Neutrophil (primary cell): ENCODE measurements at regions not wholly inside any gene's neighbourhood (a gene's known extent, or its start where the extent isn't known, plus 50 kb on each side); places are given as distances from the start of the nearest gene placed in this dataset.

Experiments used
- H3K27ac ChIP-seq: fragments of 200-600 bp; sonication (generic); 2 replicates; pipeline ENCODE4 v1.5.1; 2016; ENCODE audit warnings: mild to moderate bottlenecking, moderate library complexity
- H3K27me3 ChIP-seq: fragments of 200-600 bp; sonication (generic); 2 replicates; pipeline ENCODE4 v1.6.0; 2016; ENCODE audit warnings: mild to moderate bottlenecking
- H3K36me3 ChIP-seq: fragments of 200-600 bp; sonication (generic); 2 replicates; pipeline ENCODE4 v1.5.1; 2017
- H3K4me1 ChIP-seq, 2 experiments: fragments of 200-600 bp in 1 of 2; sonication (generic) in 1 of 2; 1 replicate in 1 of 2; 2 replicates in 1 of 2; pipeline versions ENCODE4 v1.5.1 to v1.6.1; 2013 to 2016; ENCODE audit warnings: low read depth in 1 of 2, low read length in 1 of 2, mild to moderate bottlenecking in 1 of 2, moderate library complexity in 1 of 2; ENCODE audit not compliant: control insufficient read depth in 1 of 2, insufficient read depth in 1 of 2
- H3K4me3 ChIP-seq, 2 experiments: fragments of 200-600 bp in 1 of 2; sonication (generic) in 1 of 2; 1 replicate in 1 of 2; 2 replicates in 1 of 2; pipeline ENCODE4 v1.5.1; 2013 to 2016; ENCODE audit warnings: low read depth in 1 of 2, low read length in 1 of 2, mild to moderate bottlenecking in 1 of 2, moderate library complexity in 1 of 2
- H3K9me3 ChIP-seq: fragments of 200-600 bp; sonication (generic); 2 replicates; pipeline ENCODE4 v1.5.1; 2016
- TF ChIP-seq, protein P1 (sequence below): fragments of 200-600 bp; sonication (generic); IDR thresholded peaks from 2 replicates; pipeline ENCODE4 v1.5.1; 2016; ENCODE audit warnings: antibody characterized with exemption

DNA sequence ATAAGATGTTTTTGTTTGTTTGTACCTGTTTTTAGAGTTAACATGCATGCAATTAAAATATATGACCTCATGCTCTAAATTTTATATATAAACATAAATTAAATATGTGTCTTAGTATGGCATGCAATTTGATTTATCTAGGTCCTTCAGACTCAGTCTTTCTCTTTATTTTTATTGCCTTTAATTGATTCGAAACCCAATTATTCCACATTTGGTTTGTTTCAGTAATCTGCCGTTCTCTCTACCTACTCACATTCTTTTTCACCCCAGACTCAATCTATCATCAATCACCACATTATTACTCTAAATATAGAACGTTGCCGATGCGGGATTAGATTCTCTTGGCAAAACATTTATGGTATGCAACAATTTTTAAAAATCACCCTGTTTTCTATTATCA, 1492.8 kb downstream of the RAPGEF2 start:
- H3K36me3 ChIP-seq: no peaks in the 10 kb centered on the region

DNA sequence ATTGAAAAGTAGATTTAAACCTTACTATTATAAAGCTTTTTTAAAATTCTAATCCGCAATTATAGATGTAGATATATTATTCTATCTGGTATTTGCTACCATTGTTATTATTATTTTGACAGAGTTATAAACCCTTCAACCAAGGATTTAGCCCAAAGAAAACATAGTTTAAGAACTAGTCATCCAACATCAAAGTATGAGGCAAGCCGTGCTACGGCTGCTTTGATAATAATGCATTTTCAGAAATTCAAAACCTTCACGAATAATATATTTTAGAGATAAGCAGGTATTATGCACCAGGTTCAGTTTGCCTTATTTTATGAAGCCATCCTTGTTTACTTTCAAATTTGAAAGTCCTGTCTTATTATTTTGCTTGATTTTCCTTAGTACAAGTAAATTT, 1501.7 kb downstream of the RAPGEF2 start:
- Histone ChIP-seq H3K27me3 (no peaks in the 10 kb centered on the region), H3K4me3 (no peak overlapping the region), H3K27ac (no peak overlapping the region), H3K4me1 (no peaks in the 10 kb centered on the region), H3K36me3 (no peaks in the 10 kb centered on the region), H3K9me3 (no peaks in the 10 kb centered on the region)
- TF ChIP-seq, protein P1, sequence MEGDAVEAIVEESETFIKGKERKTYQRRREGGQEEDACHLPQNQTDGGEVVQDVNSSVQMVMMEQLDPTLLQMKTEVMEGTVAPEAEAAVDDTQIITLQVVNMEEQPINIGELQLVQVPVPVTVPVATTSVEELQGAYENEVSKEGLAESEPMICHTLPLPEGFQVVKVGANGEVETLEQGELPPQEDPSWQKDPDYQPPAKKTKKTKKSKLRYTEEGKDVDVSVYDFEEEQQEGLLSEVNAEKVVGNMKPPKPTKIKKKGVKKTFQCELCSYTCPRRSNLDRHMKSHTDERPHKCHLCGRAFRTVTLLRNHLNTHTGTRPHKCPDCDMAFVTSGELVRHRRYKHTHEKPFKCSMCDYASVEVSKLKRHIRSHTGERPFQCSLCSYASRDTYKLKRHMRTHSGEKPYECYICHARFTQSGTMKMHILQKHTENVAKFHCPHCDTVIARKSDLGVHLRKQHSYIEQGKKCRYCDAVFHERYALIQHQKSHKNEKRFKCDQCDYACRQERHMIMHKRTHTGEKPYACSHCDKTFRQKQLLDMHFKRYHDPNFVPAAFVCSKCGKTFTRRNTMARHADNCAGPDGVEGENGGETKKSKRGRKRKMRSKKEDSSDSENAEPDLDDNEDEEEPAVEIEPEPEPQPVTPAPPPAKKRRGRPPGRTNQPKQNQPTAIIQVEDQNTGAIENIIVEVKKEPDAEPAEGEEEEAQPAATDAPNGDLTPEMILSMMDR: no peak

More for the DNA sequence above, 1492.8 kb downstream of the RAPGEF2 start:
- TF ChIP-seq, protein P1: no peak
- Histone ChIP-seq H3K4me1 (no peaks in the 10 kb centered on the region), H3K4me3 (no peak overlapping the region), H3K9me3 (no peaks in the 10 kb centered on the region), H3K27ac (no peak overlapping the region), H3K27me3 (no peaks in the 10 kb centered on the region)

DNA sequence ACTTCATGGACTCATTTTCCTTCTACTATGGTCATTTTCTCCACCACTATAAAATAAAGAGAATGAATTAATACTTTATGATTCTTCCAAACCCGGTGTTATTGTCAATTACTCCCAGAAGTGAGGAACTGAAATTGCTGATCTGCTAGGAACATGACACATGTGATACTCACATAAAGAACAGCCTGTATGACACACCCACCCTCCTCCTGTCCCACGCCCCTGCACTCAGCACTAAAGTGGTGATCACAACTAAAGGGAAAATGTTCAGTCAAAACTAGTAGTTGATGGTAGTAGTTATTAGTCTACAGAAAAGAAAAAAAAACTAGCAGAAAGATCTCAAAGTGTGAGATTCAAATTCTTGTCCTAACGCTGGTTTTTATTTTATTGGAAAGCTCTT, 1508.3 kb downstream of the RAPGEF2 start:
- H3K9me3 ChIP-seq: no peaks in the 10 kb centered on the region
- H3K4me1 ChIP-seq: no peaks in the 10 kb centered on the region
- H3K4me3 ChIP-seq: no peak overlapping the region
- H3K27ac ChIP-seq: no peak overlapping the region
- H3K36me3 ChIP-seq: no peaks in the 10 kb centered on the region
- TF ChIP-seq, protein P1: no peak
- H3K27me3 ChIP-seq: no peaks in the 10 kb centered on the region

DNA sequence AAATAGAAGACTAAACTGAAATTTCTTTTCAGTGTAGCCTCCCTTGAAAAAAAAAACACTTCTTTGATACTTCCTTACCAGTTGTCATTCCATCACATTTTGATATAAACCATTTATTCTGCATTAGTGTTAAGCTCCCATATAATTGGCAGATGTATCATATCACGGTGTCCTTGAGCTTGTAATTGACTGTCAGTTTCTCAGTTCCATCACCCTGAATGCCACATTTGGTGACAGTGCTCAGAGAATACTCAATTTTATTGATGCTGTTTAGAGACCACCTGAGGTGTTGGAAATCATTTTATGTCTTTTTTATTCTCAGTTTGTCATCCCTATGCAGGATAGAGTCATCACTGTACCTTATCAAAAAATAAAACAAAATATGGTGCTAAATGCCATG, 1528.2 kb downstream of the RAPGEF2 start:
- TF ChIP-seq, protein P1: no peak
- Histone ChIP-seq H3K27ac (no peak overlapping the region), H3K4me3 (no peak overlapping the region), H3K4me1 (no peaks in the 10 kb centered on the region), H3K27me3 (no peaks in the 10 kb centered on the region), H3K9me3 (no peaks in the 10 kb centered on the region), H3K36me3 (no peaks in the 10 kb centered on the region)

DNA sequence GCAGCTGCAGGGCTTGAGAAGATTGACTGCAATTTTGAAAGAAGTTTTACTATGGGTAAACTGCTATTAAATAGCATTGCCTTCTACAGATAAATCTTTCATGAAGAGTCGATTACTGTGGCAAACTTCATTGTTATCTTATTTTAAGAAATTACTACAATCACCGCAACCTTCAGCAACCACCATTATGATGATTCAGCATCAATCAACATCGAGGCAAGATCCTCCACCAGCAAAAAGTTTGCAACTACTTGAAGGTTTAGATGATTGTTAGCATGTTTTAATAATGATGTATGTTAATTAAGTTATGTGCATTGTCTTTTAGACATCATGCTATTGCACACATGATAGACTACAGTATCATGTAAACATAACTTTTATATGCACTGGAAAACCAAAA, 1511.0 kb downstream of the FSTL5 start:
- H3K4me3 ChIP-seq: no peak overlapping the region
- no peaks in the 10 kb centered on the region for H3K9me3 ChIP-seq
- H3K27ac ChIP-seq: no peak overlapping the region
- no peaks in the 10 kb centered on the region for H3K27me3 ChIP-seq
- TF ChIP-seq, protein P1: no peak
- no peaks in the 10 kb centered on the region for H3K36me3 ChIP-seq
- no peaks in the 10 kb centered on the region for H3K4me1 ChIP-seq

DNA sequence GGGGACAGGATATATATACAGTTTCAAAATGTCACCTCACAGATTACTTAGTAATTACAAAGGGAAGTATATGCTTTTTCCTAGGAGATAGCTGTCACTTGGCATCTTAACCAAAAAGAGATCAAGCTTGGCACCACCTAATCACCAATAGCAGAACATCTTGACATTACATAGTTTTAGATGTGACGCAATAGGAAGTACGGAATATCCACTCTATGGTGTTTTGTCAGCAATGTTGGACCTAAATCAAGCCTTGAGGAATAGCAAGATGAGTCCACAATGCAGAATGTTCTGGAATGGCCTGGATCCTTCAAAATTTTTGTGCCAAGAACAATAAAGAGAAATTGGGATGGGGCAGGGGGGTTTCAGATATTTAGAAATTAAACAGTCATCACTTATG, 1488.2 kb downstream of the FSTL5 start:
- Histone ChIP-seq H3K36me3 (no peaks in the 10 kb centered on the region), H3K4me3 (no peak overlapping the region), H3K9me3 (no peaks in the 10 kb centered on the region), H3K27ac (no peak overlapping the region), H3K4me1 (no peaks in the 10 kb centered on the region), H3K27me3 (no peaks in the 10 kb centered on the region)
- TF ChIP-seq, protein P1: no peak
